Peyer's patch (tissue), 4 donors: ENCODE measurements at regions not wholly inside any gene's neighbourhood (a gene's known extent, or its start where the extent isn't known, plus 50 kb on each side); places are given as distances from the start of the nearest gene placed in this dataset.

ENCODE experiments used
- DNase-seq, 3 donors: peaks; one replicate each; pipeline ENCODE4 v3.0.0-alpha.2; 2017 to 2019
- H3K27ac ChIP-seq, 4 donors: fragments of 200-600 bp; sonication (generic); one replicate each; pipeline ENCODE4 v1.5.1; 2016 to 2019
- H3K27me3 ChIP-seq, 2 donors: fragments of 200-600 bp; sonication (generic); one replicate each; pipeline ENCODE4 v1.5.1; 2019
- H3K36me3 ChIP-seq, 3 donors: fragments of 200-600 bp; sonication (generic); one replicate each; pipeline ENCODE4 v1.5.1; 2016 to 2019
- H3K4me1 ChIP-seq, 4 donors: fragments of 200-600 bp; sonication (generic); one replicate each; pipeline ENCODE4 v1.5.1; 2016 to 2019
- H3K4me3 ChIP-seq, 4 donors: fragments of 200-600 bp; sonication (generic); 1 replicate in 3 of 4; 2 replicates in 1 of 4; pipeline ENCODE4 v1.5.1; 2016 to 2019; ENCODE audit warnings: mild to moderate bottlenecking in 1 of 4
- H3K9me3 ChIP-seq, 4 donors: fragments of 200-600 bp; sonication (generic); one replicate each; pipeline ENCODE4 v1.5.1; 2016 to 2019; ENCODE audit warnings: mild to moderate bottlenecking in 1 of 4
- CTCF ChIP-seq, 6 experiments: fragments of 450-650 bp in 4 of 6; fragments of 200-600 bp in 2 of 6; sonication (generic) in 1 of 6; IDR thresholded peaks; one replicate each; pipeline ENCODE4 v1.5.1; 2017 to 2019; ENCODE audit warnings: antibody characterized with exemption in 6 of 6, mild to moderate bottlenecking in 3 of 6, moderate library complexity in 1 of 6
- POLR2A ChIP-seq, 2 donors: fragments of 450-650 bp; IDR thresholded peaks; one replicate each; pipeline ENCODE4 v1.5.1; 2017; ENCODE audit warnings: antibody characterized with exemption in 2 of 2, mild to moderate bottlenecking in 2 of 2, moderate library complexity in 2 of 2

- no peaks in the 10 kb centered on the region for H3K27me3 ChIP-seq
- no peaks in the 10 kb centered on the region for H3K9me3 ChIP-seq
- no peak overlapping the region for H3K4me3 ChIP-seq
- DNase-seq: peak in 1 of 3 donors; percentile 58
- H3K4me1 ChIP-seq: no peaks in the 10 kb centered on the region
- H3K27ac ChIP-seq: no peak overlapping the region
- TF ChIP-seq POLR2A (IDR thresholded peaks at IDR 0.05) (no peak), CTCF (IDR thresholded peaks at IDR 0.05) (no peak)
- H3K36me3 ChIP-seq: no peaks in the 10 kb centered on the region
Observed at GRCh38 chr12:94707892-94708291, 57.5 kb upstream of the TMCC3 start.

GRCh38 chr12:94707036-94707435, 56.7 kb upstream of the TMCC3 start:
- Histone ChIP-seq H3K9me3 (no peaks in the 10 kb centered on the region), H3K27me3 (no peaks in the 10 kb centered on the region), H3K4me1 (no peaks in the 10 kb centered on the region), H3K27ac (no peak overlapping the region), H3K4me3 (no peak overlapping the region), H3K36me3 (no peaks in the 10 kb centered on the region)
- TF ChIP-seq CTCF (IDR thresholded peaks at IDR 0.05) (no peak), POLR2A (IDR thresholded peaks at IDR 0.05) (no peak)
- no peak for DNase-seq

- H3K4me1 ChIP-seq: no peaks in the 10 kb centered on the region
- no peak overlapping the region for H3K27ac ChIP-seq
- H3K27me3 ChIP-seq: no peaks in the 10 kb centered on the region
- no peaks in the 10 kb centered on the region for H3K36me3 ChIP-seq
- no peak overlapping the region for H3K4me3 ChIP-seq
- no peak for DNase-seq
- TF ChIP-seq POLR2A (IDR thresholded peaks at IDR 0.05) (no peak), CTCF (IDR thresholded peaks at IDR 0.05) (no peak)
- H3K9me3 ChIP-seq: no peaks in the 10 kb centered on the region
Observed at GRCh38 chr12:94706250-94706661, 55.9 kb upstream of the TMCC3 start.

GRCh38 chr12:94705676-94706075, 55.3 kb upstream of the TMCC3 start:
- H3K4me1 ChIP-seq: no peaks in the 10 kb centered on the region
- DNase-seq: no peak
- no peak overlapping the region for H3K27ac ChIP-seq
- H3K9me3 ChIP-seq: no peaks in the 10 kb centered on the region
- no peaks in the 10 kb centered on the region for H3K27me3 ChIP-seq
- no peaks in the 10 kb centered on the region for H3K36me3 ChIP-seq
- TF ChIP-seq POLR2A (IDR thresholded peaks at IDR 0.05) (no peak), CTCF (IDR thresholded peaks at IDR 0.05) (no peak)
- H3K4me3 ChIP-seq: no peak overlapping the region

GRCh38 chr12:94704452-94705306, 54.3 kb upstream of the TMCC3 start:
- Histone ChIP-seq H3K9me3 (no peaks in the 10 kb centered on the region), H3K27ac (no peak overlapping the region)
- DNase-seq: no peak

More at GRCh38 chr12:94704452-94705306, 54.3 kb upstream of the TMCC3 start:
- no peaks in the 10 kb centered on the region for H3K4me1 ChIP-seq
- no peaks in the 10 kb centered on the region for H3K27me3 ChIP-seq
- H3K4me3 ChIP-seq: no peak overlapping the region
- no peaks in the 10 kb centered on the region for H3K36me3 ChIP-seq
- TF ChIP-seq CTCF (IDR thresholded peaks at IDR 0.05) (no peak), POLR2A (IDR thresholded peaks at IDR 0.05) (no peak)
